A549 (cell line): ENCODE measurements at regions not wholly inside any gene's neighbourhood (a gene's known extent, or its start where the extent isn't known, plus 50 kb on each side); places are given as distances from the start of the nearest gene placed in this dataset.

ENCODE experiments used
- ATAC-seq, 2 experiments: fragments of 200-7000 bp in 1 of 2; fragments of >200 bp in 1 of 2; cut with Nextera tagmentation in 1 of 2; cut with Tn5 transposase in 1 of 2; 3 replicates each; pipeline versions ENCODE4 v1.8.0 to v1.9.1; 2018 to 2020; ENCODE audit warnings: mild to moderate bottlenecking in 1 of 2, moderate library complexity in 1 of 2
- CTCF ChIA-PET: fragments of 300-600 bp; sonication (Branson Sonifier 250); formaldehyde crosslinking; extraction: SDS; loops from one replicate; lab custom pipeline; 2021; ENCODE audit warnings: antibody characterized with exemption, inconsistent platforms; lab: Yijun Ruan, JAX
- POLR2A ChIA-PET: fragments of 350-600 bp; formaldehyde crosslinking; extraction: SDS; loops from one replicate; lab custom pipeline; 2021; ENCODE audit warnings: antibody characterized with exemption, inconsistent platforms; lab: Yijun Ruan, JAX
- DNase-seq, 2 experiments: peaks; one replicate each; pipeline versions ENCODE4 v3.0.0 to v3.0.0-alpha.2; 2011 to 2016; ENCODE audit warnings: low read depth in 1 of 2, low spot score in 1 of 2
- FAIRE-seq: peaks from 2 replicates; lab custom pipeline; 2011; peaks lifted over from hg19 to GRCh38; lab: Jason Lieb, UNC
- H3K27ac ChIP-seq, 2 experiments: fragments of >200 bp; sonication (Bioruptor Twin); formaldehyde crosslinking; 3 replicates each; pipeline ENCODE4 v1.5.1; 2016 to 2017
- H3K4me1 ChIP-seq: fragments of >200 bp; sonication (Bioruptor Twin); formaldehyde crosslinking; 3 replicates; pipeline ENCODE4 v1.6.1; 2016
- H3K4me2 ChIP-seq: fragments of >200 bp; sonication (Bioruptor Twin); formaldehyde crosslinking; 3 replicates; pipeline ENCODE4 v1.6.1; 2016
- H3K4me3 ChIP-seq: fragments of >200 bp; sonication (Bioruptor Twin); formaldehyde crosslinking; 3 replicates; pipeline ENCODE4 v1.5.1; 2016
- H3K9me3 ChIP-seq: fragments of >200 bp; sonication (Bioruptor Twin); formaldehyde crosslinking; 3 replicates; pipeline ENCODE4 v1.6.1; 2016
- BCL3 ChIP-seq: fragments of >200 bp; sonication (Bioruptor Twin); formaldehyde crosslinking; IDR thresholded peaks from 3 replicates; pipeline ENCODE4 v1.6.1; 2016
- BHLHE40 ChIP-seq: IDR thresholded peaks from 2 replicates; pipeline ENCODE4 v1.6.1; 2012; ENCODE audit warnings: low read depth, low read length, inconsistent platforms
- CBX2 ChIP-seq: fragments of 200-600 bp; sonication (generic); IDR thresholded peaks from 2 replicates; pipeline ENCODE4 v1.6.1; 2016; ENCODE audit warnings: low read depth, mild to moderate bottlenecking, borderline replicate concordance
- CEBPB ChIP-seq, 2 experiments: fragments of >200 bp in 1 of 2; sonication (Bioruptor Twin) in 1 of 2; formaldehyde crosslinking in 1 of 2; IDR thresholded peaks; 2 replicates each; pipeline ENCODE4 v1.6.1; 2012 to 2016
- CHD2 ChIP-seq: fragments of 150-350 bp; IDR thresholded peaks from 2 replicates; pipeline ENCODE4 v1.6.1; 2014; ENCODE audit warnings: low read length; ENCODE audit not compliant: partially characterized antibody
- E2F6 ChIP-seq: IDR thresholded peaks from 2 replicates; pipeline ENCODE4 v1.6.1; 2012; ENCODE audit warnings: low read depth, borderline replicate concordance
- EHMT2 ChIP-seq: fragments of 200-600 bp; sonication (generic); IDR thresholded peaks from 2 replicates; pipeline ENCODE4 v1.6.1; 2016; ENCODE audit warnings: antibody characterized with exemption, low read depth, mild to moderate bottlenecking, moderate library complexity
- FOSB ChIP-seq: fragments of 250-450 bp; sonication (Bioruptor Pico); IDR thresholded peaks from 2 replicates; pipeline ENCODE4 v1.5.0; 2020; ENCODE audit warnings: mild to moderate bottlenecking, moderate library complexity
- FOXS1 ChIP-seq: fragments of 250-450 bp; sonication (Bioruptor Pico); IDR thresholded peaks from 2 replicates; pipeline ENCODE4 v1.5.0; 2020; ENCODE audit warnings: mild to moderate bottlenecking, moderate library complexity
- GATA3 ChIP-seq: IDR thresholded peaks from 2 replicates; pipeline ENCODE4 v1.6.1; 2012; ENCODE audit warnings: borderline replicate concordance
- HDAC2 ChIP-seq: fragments of 200-600 bp; sonication (generic); IDR thresholded peaks from 2 replicates; pipeline ENCODE4 v1.6.1; 2016
- HES2 ChIP-seq: fragments of >200 bp; sonication (Bioruptor Twin); formaldehyde crosslinking; IDR thresholded peaks from 2 replicates; pipeline ENCODE4 v1.6.1; 2016
- HEYL ChIP-seq: fragments of 250-450 bp; sonication (Bioruptor Pico); IDR thresholded peaks from 2 replicates; pipeline ENCODE4 v1.8.0; 2021; ENCODE audit warnings: mild to moderate bottlenecking, moderate library complexity
- HMGXB4 ChIP-seq: fragments of 250-450 bp; sonication (Bioruptor Pico); IDR thresholded peaks from 2 replicates; pipeline ENCODE4 v1.5.0; 2021; ENCODE audit warnings: mild to moderate bottlenecking, moderate library complexity, borderline replicate concordance
- HOXB5 ChIP-seq: fragments of 250-450 bp; sonication (Bioruptor Pico); IDR thresholded peaks from 2 replicates; pipeline ENCODE4 v1.5.0; 2020; ENCODE audit warnings: mild to moderate bottlenecking, moderate library complexity
- JUN ChIP-seq, 2 experiments: fragments of >200 bp; sonication (Bioruptor Twin); formaldehyde crosslinking; IDR thresholded peaks; 2 replicates in 1 of 2; 3 replicates in 1 of 2; pipeline ENCODE4 v1.6.1; 2016 to 2017
- JUNB ChIP-seq: fragments of >200 bp; sonication (Bioruptor Twin); formaldehyde crosslinking; IDR thresholded peaks from 2 replicates; pipeline ENCODE4 v1.6.1; 2016
- KDM1A ChIP-seq: fragments of 200-600 bp; sonication (generic); IDR thresholded peaks from 2 replicates; pipeline ENCODE4 v1.6.1; 2016; ENCODE audit warnings: low read depth, mild to moderate bottlenecking
- KDM5A ChIP-seq: fragments of 200-600 bp; sonication (generic); IDR thresholded peaks from 2 replicates; pipeline ENCODE4 v1.6.1; 2016; ENCODE audit warnings: antibody characterized with exemption, mild to moderate bottlenecking
- MAZ ChIP-seq: fragments of 150-350 bp; IDR thresholded peaks from 2 replicates; pipeline ENCODE4 v1.6.1; 2014; ENCODE audit warnings: antibody characterized with exemption, low read depth, low read length, borderline replicate concordance
- NPAS2 ChIP-seq: fragments of 250-450 bp; sonication (Bioruptor Pico); IDR thresholded peaks from 2 replicates; pipeline ENCODE4 v1.8.0; 2022; ENCODE audit warnings: mild to moderate bottlenecking, moderate library complexity, borderline replicate concordance
- NR3C1 ChIP-seq: fragments of >200 bp; sonication (Bioruptor Twin); formaldehyde crosslinking; IDR thresholded peaks from 3 replicates; pipeline ENCODE4 v1.6.1; 2017
- PHF8 ChIP-seq: fragments of 200-600 bp; sonication (generic); IDR thresholded peaks from 2 replicates; pipeline ENCODE4 v1.6.1; 2016; ENCODE audit warnings: low read depth, mild to moderate bottlenecking, antibody characterized with exemption, moderate library complexity, borderline replicate concordance
- POLR2AphosphoS2 ChIP-seq: conservative IDR thresholded peaks from 2 replicates; pipeline ENCODE4 v1.6.1; 2012; ENCODE audit warnings: low read length, improper control_type of control experiment, inconsistent platforms
- RAD21 ChIP-seq, 2 experiments: fragments of >200 bp in 1 of 2; sonication (Bioruptor Twin) in 1 of 2; formaldehyde crosslinking in 1 of 2; IDR thresholded peaks in 1 of 2; conservative IDR thresholded peaks in 1 of 2; 2 replicates in 1 of 2; 3 replicates in 1 of 2; pipeline ENCODE4 v1.6.1; 2012 to 2018; ENCODE audit warnings: inconsistent platforms in 1 of 2
- RCOR1 ChIP-seq: fragments of 150-350 bp; IDR thresholded peaks from 2 replicates; pipeline ENCODE4 v1.6.1; 2014; ENCODE audit warnings: antibody characterized with exemption, low read length, low read depth
- RNF2 ChIP-seq: fragments of 200-600 bp; sonication (generic); IDR thresholded peaks from 2 replicates; pipeline ENCODE4 v1.6.1; 2016; ENCODE audit warnings: low read depth, mild to moderate bottlenecking, antibody characterized with exemption, moderate library complexity, borderline replicate concordance
- TFCP2L1 ChIP-seq: fragments of 250-450 bp; sonication (Bioruptor Pico); IDR thresholded peaks from 2 replicates; pipeline ENCODE4 v1.5.0; 2021; ENCODE audit warnings: mild to moderate bottlenecking
- TP53 ChIP-seq: fragments of 250-450 bp; sonication (Bioruptor Pico); IDR thresholded peaks from 2 replicates; pipeline ENCODE4 v1.5.0; 2021; ENCODE audit warnings: mild to moderate bottlenecking, moderate library complexity
- ZC3H11A ChIP-seq: fragments of 450-650 bp; IDR thresholded peaks from 2 replicates; pipeline ENCODE4 v1.6.1; 2014; ENCODE audit warnings: antibody characterized with exemption, mild to moderate bottlenecking
- ZFP36 ChIP-seq: fragments of 450-650 bp; IDR thresholded peaks from 2 replicates; pipeline ENCODE4 v1.6.1; 2014; ENCODE audit warnings: borderline replicate concordance; ENCODE audit not compliant: partially characterized antibody
- WGBS: methylation state at CpG from one replicate; pipeline ENCODE4 v1.1.6; 2017; ENCODE audit errors: missing lambda C conversion rate; 5-methylcytosine and 5-hydroxymethylcytosine counted together
- TF ChIP-seq, protein P1 (sequence below): IDR thresholded peaks from 2 replicates; pipeline ENCODE4 v1.6.1; 2012
- TF ChIP-seq, protein P2 (sequence below): fragments of 150-350 bp; IDR thresholded peaks from 2 replicates; pipeline ENCODE4 v1.6.1; 2014; ENCODE audit warnings: low read depth, mild to moderate bottlenecking, low read length

DNA sequence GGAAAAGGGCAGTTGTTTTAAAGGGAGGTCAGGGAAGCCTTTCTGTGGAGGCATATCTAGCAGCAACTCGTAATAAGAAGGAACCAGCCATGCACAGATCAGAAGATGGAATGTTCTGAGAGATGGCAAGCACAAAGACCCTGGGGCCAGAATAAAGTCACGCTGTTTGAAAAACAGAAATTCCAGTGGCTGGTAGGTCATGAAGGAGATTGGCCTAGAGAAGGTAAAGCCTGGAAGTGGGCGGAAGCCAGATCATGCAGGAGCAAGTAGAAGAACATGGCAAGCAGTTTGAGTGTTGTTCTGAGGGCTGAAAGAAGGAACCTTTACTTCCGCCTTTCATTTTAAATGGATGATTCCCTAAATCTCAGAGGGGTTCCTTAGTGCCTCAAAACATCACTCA lies 208.1 kb upstream of the PPP2R3A start:
- ChIA-PET POLR2A (no interaction called here), CTCF (no interaction called here)
- no peak overlapping the region for H3K4me3 ChIP-seq
- 16% methylated on average over 4 of the region's 4 CpGs for WGBS
- FAIRE-seq (no peak), DNase-seq (no peak), ATAC-seq (no peak)
- H3K4me2 ChIP-seq = no peak overlapping the region
- no peak overlapping the region for H3K27ac ChIP-seq
- TF ChIP-seq KDM1A (no peak), CHD2 (no peak), RAD21 (conservative IDR thresholded peaks at IDR 0.05 in 1 of 2, IDR thresholded peaks at IDR 0.05 in 1 of 2) (no peak)
- no peaks in the 10 kb centered on the region for H3K9me3 ChIP-seq
- no peaks in the 10 kb centered on the region for H3K4me1 ChIP-seq

GRCh38 chr3:135758961-135759360 lies 206.6 kb upstream of the PPP2R3A start:
- FAIRE-seq (no peak), DNase-seq (no peak), ATAC-seq (no peak)
- 13% methylated on average over 1 of the region's 1 CpG for WGBS
- H3K9me3 ChIP-seq = no peaks in the 10 kb centered on the region
- H3K27ac ChIP-seq = no peak overlapping the region
- TF ChIP-seq KDM5A (no peak), ZFP36 (no peak), TP53 (no peak), HEYL (CRISPR knock-in tag) (no peak), NR3C1 (no peak), FOSB (CRISPR knock-in tag) (no peak), HMGXB4 (CRISPR knock-in tag) (no peak), HDAC2 (no peak), CBX2 (no peak), RAD21 (conservative IDR thresholded peaks at IDR 0.05 in 1 of 2, IDR thresholded peaks at IDR 0.05 in 1 of 2) (no peak), FOXS1 (CRISPR knock-in tag) (no peak), BCL3 (no peak), CEBPB (IDR thresholded peaks at IDR 0.05) (no peak), JUN (IDR thresholded peaks at IDR 0.05) (no peak), POLR2AphosphoS2 (no peak), CHD2 (no peak), MAZ (no peak)
- TF ChIP-seq, protein P1, sequence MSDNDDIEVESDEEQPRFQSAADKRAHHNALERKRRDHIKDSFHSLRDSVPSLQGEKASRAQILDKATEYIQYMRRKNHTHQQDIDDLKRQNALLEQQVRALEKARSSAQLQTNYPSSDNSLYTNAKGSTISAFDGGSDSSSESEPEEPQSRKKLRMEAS = no peak
- TF ChIP-seq, protein P2, sequence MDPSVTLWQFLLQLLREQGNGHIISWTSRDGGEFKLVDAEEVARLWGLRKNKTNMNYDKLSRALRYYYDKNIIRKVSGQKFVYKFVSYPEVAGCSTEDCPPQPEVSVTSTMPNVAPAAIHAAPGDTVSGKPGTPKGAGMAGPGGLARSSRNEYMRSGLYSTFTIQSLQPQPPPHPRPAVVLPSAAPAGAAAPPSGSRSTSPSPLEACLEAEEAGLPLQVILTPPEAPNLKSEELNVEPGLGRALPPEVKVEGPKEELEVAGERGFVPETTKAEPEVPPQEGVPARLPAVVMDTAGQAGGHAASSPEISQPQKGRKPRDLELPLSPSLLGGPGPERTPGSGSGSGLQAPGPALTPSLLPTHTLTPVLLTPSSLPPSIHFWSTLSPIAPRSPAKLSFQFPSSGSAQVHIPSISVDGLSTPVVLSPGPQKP = no peak
- no peak overlapping the region for H3K4me3 ChIP-seq
- ChIA-PET POLR2A (no interaction called here), CTCF (no interaction called here)
- no peak overlapping the region for H3K4me2 ChIP-seq
- no peaks in the 10 kb centered on the region for H3K4me1 ChIP-seq

DNA sequence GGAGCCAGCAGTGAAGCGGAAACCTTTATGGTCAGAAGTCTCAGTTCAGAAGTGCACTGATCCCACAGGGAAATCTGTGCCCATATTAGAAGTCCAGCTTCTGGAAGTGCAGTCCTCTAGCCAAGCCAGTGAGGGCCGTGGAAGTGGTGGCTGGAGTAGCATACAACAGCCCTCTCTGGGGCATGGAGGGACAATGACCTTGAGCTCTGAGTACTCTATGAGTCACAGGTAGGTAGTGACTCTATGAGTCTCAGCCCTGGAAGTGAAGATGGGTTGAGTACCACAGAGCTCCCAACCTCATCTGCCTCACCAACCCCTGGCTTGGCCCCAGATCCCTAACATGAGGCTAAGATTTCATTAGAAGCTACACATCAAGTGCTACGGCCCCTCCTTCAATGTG lies 205.9 kb upstream of the PPP2R3A start:
- DNase-seq (no peak), FAIRE-seq (no peak), ATAC-seq (no peak)
- H3K27ac ChIP-seq = no peak overlapping the region
- H3K9me3 ChIP-seq = no peaks in the 10 kb centered on the region
- ChIA-PET POLR2A (no interaction called here), CTCF (no interaction called here)
- no peak overlapping the region for H3K4me3 ChIP-seq
- no peak overlapping the region for H3K4me2 ChIP-seq
- 7% methylated on average over 3 of the region's 3 CpGs for WGBS
- H3K4me1 ChIP-seq = no peaks in the 10 kb centered on the region
- TF ChIP-seq POLR2AphosphoS2 = no peak
- TF ChIP-seq BHLHE40 = no peak
- TF ChIP-seq HES2 = no peak
- no peak for TF ChIP-seq TFCP2L1 (CRISPR knock-in tag)
- no peak for TF ChIP-seq NPAS2 (CRISPR knock-in tag)
- no peak for TF ChIP-seq RAD21 (conservative IDR thresholded peaks at IDR 0.05 in 1 of 2, IDR thresholded peaks at IDR 0.05 in 1 of 2)
- TF ChIP-seq RCOR1 = no peak
- TF ChIP-seq EHMT2 = no peak
- no peak for TF ChIP-seq HOXB5 (CRISPR knock-in tag)
- TF ChIP-seq JUNB = no peak
- no peak for TF ChIP-seq ZC3H11A
- no peak for TF ChIP-seq MAZ
- TF ChIP-seq E2F6 = no peak
- no peak for TF ChIP-seq PHF8
- TF ChIP-seq FOXS1 (CRISPR knock-in tag) = no peak
- TF ChIP-seq HDAC2 = no peak
- no peak for TF ChIP-seq RNF2
- TF ChIP-seq GATA3 = no peak
